Naive thymus-derived CD4-positive, alpha-beta T cell (primary cell): ENCODE measurements at regions not wholly inside any gene's neighbourhood (a gene's known extent, or its start where the extent isn't known, plus 50 kb on each side); places are given as distances from the start of the nearest gene placed in this dataset.

Experiments used
- ATAC-seq: fragments of 150-1000 bp; cut with Tn5 transposase; 2 replicates; pipeline ENCODE4 v1.10.0; 2021; ENCODE audit warnings: mild to moderate bottlenecking, moderate library complexity
- CTCF ChIA-PET: fragments of 350-600 bp; sonication (Branson Sonifier 250); formaldehyde crosslinking; loops from one replicate; lab custom pipeline; 2021; ENCODE audit warnings: antibody characterized with exemption; lab: Charles Lee
- POLR2A ChIA-PET: fragments of 350-600 bp; sonication (Branson Sonifier 250); formaldehyde crosslinking; loops from one replicate; lab custom pipeline; 2021; ENCODE audit warnings: antibody characterized with exemption, inconsistent platforms; lab: Charles Lee
- DNase-seq, 9 donors: peaks; one replicate each; pipeline versions ENCODE4 v3.0.0 to v3.0.0-alpha.2; 2020 to 2022; ENCODE audit warnings: mixed read lengths in 1 of 9
- H3K27ac ChIP-seq: one replicate; pipeline ENCODE4 v1.7.0; 2013; ENCODE audit warnings: mild to moderate bottlenecking, low read depth, low read length, moderate library complexity
- H3K27me3 ChIP-seq, 2 donors: one replicate each; pipeline ENCODE4 v1.7.0; 2013; ENCODE audit warnings: low read length in 2 of 2, mild to moderate bottlenecking in 2 of 2, moderate library complexity in 2 of 2; ENCODE audit not compliant: control insufficient read depth in 2 of 2, insufficient read depth in 2 of 2
- H3K36me3 ChIP-seq, 3 experiments: 1 replicate in 2 of 3; 2 replicates in 1 of 3; pipeline ENCODE4 v1.7.0; 2013; ENCODE audit warnings: low read length in 3 of 3, mild to moderate bottlenecking in 3 of 3, moderate library complexity in 1 of 3; ENCODE audit not compliant: insufficient read depth in 3 of 3, control insufficient read depth in 2 of 3
- H3K4me1 ChIP-seq, 2 donors: one replicate each; pipeline ENCODE4 v1.7.0; 2013; ENCODE audit warnings: low read length in 2 of 2, mild to moderate bottlenecking in 2 of 2, moderate library complexity in 1 of 2; ENCODE audit not compliant: control insufficient read depth in 2 of 2, insufficient read depth in 2 of 2
- H3K4me3 ChIP-seq: 2 replicates; pipeline ENCODE4 v1.7.0; 2013; ENCODE audit warnings: mild to moderate bottlenecking, low read length
- H3K9me3 ChIP-seq, 3 experiments: 1 replicate in 2 of 3; 2 replicates in 1 of 3; pipeline ENCODE4 v1.7.0; 2013; ENCODE audit warnings: low read length in 3 of 3; ENCODE audit not compliant: control insufficient read depth in 2 of 3
- H3K27ac Mint-ChIP-seq, 9 donors: one replicate each; pipeline ENCODE4 v1.8.0; 2020 to 2022; ENCODE audit warnings: mixed read lengths in 9 of 9, mild to moderate bottlenecking in 8 of 9, moderate library complexity in 5 of 9, inconsistent platforms in 2 of 9
- H3K27me3 Mint-ChIP-seq, 5 donors: one replicate each; pipeline ENCODE4 v1.8.0; 2021 to 2022; ENCODE audit warnings: mixed read lengths in 5 of 5, mild to moderate bottlenecking in 1 of 5
- H3K36me3 Mint-ChIP-seq, 5 donors: one replicate each; pipeline ENCODE4 v1.8.0; 2020 to 2022; ENCODE audit warnings: mixed read lengths in 5 of 5, mild to moderate bottlenecking in 3 of 5, inconsistent platforms in 1 of 5
- H3K4me1 Mint-ChIP-seq, 7 donors: one replicate each; pipeline ENCODE4 v1.8.0; 2020 to 2022; ENCODE audit warnings: mixed read lengths in 7 of 7, mild to moderate bottlenecking in 3 of 7, inconsistent platforms in 1 of 7
- H3K4me3 Mint-ChIP-seq, 10 donors: one replicate each; pipeline ENCODE4 v1.8.0; 2020 to 2022; ENCODE audit warnings: mild to moderate bottlenecking in 10 of 10, mixed read lengths in 10 of 10, moderate library complexity in 6 of 10, inconsistent platforms in 2 of 10
- H3K9me3 Mint-ChIP-seq, 11 donors: one replicate each; pipeline ENCODE4 v1.8.0; 2020 to 2022; ENCODE audit warnings: mixed read lengths in 11 of 11, mild to moderate bottlenecking in 4 of 11, inconsistent platforms in 1 of 11, moderate library complexity in 1 of 11
- intact Hi-C, 2 donors: fragments of 100-400 bp; cut with micrococcal nuclease; formaldehyde crosslinking; loops; one replicate each; pipeline ENCODE4 v1.15.1; 2023

GRCh38 chr20:48419173-48419572 lies 408.6 kb downstream of the PREX1 start:
- POLR2A ChIA-PET = no interaction called here
- intact Hi-C loops = no loop called here
- Mint-ChIP-seq H3K36me3 (no peaks in the 10 kb centered on the region), H3K27ac (no peak overlapping the region), H3K4me3 (no peak overlapping the region), H3K9me3 (no peaks in the 10 kb centered on the region), H3K4me1 (no peaks in the 10 kb centered on the region), H3K27me3 (peaks cover 7 to 25% (median 14%) of the 10 kb centered on the region in 5 donors)
- no peak for DNase-seq
- no peak overlapping the region for H3K27ac ChIP-seq
- no peaks in the 10 kb centered on the region for H3K4me1 ChIP-seq
- no peaks in the 10 kb centered on the region for H3K9me3 ChIP-seq
- no peak for ATAC-seq
- CTCF ChIA-PET = no interaction called here
- no peak overlapping the region for H3K4me3 ChIP-seq
- no peaks in the 10 kb centered on the region for H3K27me3 ChIP-seq
- H3K36me3 ChIP-seq = no peaks in the 10 kb centered on the region

- H3K9me3 ChIP-seq = no peaks in the 10 kb centered on the region
- no peak overlapping the region for H3K4me3 ChIP-seq
- no peaks in the 10 kb centered on the region for H3K4me1 ChIP-seq
- CTCF ChIA-PET = no interaction called here
- no peak for ATAC-seq
- H3K36me3 ChIP-seq = no peaks in the 10 kb centered on the region
- POLR2A ChIA-PET = no interaction called here
- peaks cover 6 to 23% (median 19%) of the 10 kb centered on the region in 5 donors for H3K27me3 Mint-ChIP-seq
- H3K9me3 Mint-ChIP-seq = no peaks in the 10 kb centered on the region
- intact Hi-C loops = no loop called here
- no peaks in the 10 kb centered on the region for H3K4me1 Mint-ChIP-seq
- no peaks in the 10 kb centered on the region for H3K27me3 ChIP-seq
- H3K4me3 Mint-ChIP-seq = no peak overlapping the region
- no peaks in the 10 kb centered on the region for H3K36me3 Mint-ChIP-seq
- no peak for DNase-seq
- H3K27ac Mint-ChIP-seq = no peak overlapping the region
- H3K27ac ChIP-seq = no peak overlapping the region
Observed at GRCh38 chr20:48416002-48416401, 411.8 kb downstream of the PREX1 start.

GRCh38 chr20:48414786-48415185 lies 413.0 kb downstream of the PREX1 start:
- intact Hi-C loops = no loop called here
- CTCF ChIA-PET = no interaction called here
- Histone ChIP-seq H3K4me1 (no peaks in the 10 kb centered on the region), H3K4me3 (no peak overlapping the region), H3K27me3 (no peaks in the 10 kb centered on the region), H3K9me3 (no peaks in the 10 kb centered on the region), H3K27ac (no peak overlapping the region), H3K36me3 (no peaks in the 10 kb centered on the region)
- Mint-ChIP-seq H3K27ac (no peak overlapping the region), H3K36me3 (no peaks in the 10 kb centered on the region), H3K27me3 (peaks cover 10 to 27% (median 18%) of the 10 kb centered on the region in 5 donors), H3K4me3 (no peak overlapping the region), H3K4me1 (no peaks in the 10 kb centered on the region), H3K9me3 (peaks cover 0 to 2% (median 0%) of the 10 kb centered on the region in 11 donors)
- ATAC-seq (no peak), DNase-seq (no peak)
- POLR2A ChIA-PET = no interaction called here

- no peaks in the 10 kb centered on the region for H3K4me1 ChIP-seq
- no peaks in the 10 kb centered on the region for H3K36me3 Mint-ChIP-seq
- no peak overlapping the region for H3K27ac Mint-ChIP-seq
- intact Hi-C loops = no loop called here
- peaks cover 0 to 2% (median 0%) of the 10 kb centered on the region in 11 donors for H3K9me3 Mint-ChIP-seq
- no peak overlapping the region for H3K4me3 ChIP-seq
- H3K36me3 ChIP-seq = no peaks in the 10 kb centered on the region
- no peaks in the 10 kb centered on the region for H3K4me1 Mint-ChIP-seq
- no peak overlapping the region for H3K4me3 Mint-ChIP-seq
- H3K27me3 ChIP-seq = no peaks in the 10 kb centered on the region
- no peak overlapping the region for H3K27ac ChIP-seq
- ChIA-PET POLR2A (no interaction called here), CTCF (no interaction called here)
- ATAC-seq = no peak
- no peaks in the 10 kb centered on the region for H3K9me3 ChIP-seq
- DNase-seq = no peak
- H3K27me3 Mint-ChIP-seq = peaks cover 13 to 32% (median 18%) of the 10 kb centered on the region in 5 donors
Observed at GRCh38 chr20:48411919-48412522, 415.8 kb downstream of the PREX1 start.

GRCh38 chr20:48411245-48411644 lies 416.6 kb downstream of the PREX1 start:
- Histone ChIP-seq H3K27ac (no peak overlapping the region), H3K27me3 (no peaks in the 10 kb centered on the region), H3K4me1 (no peaks in the 10 kb centered on the region), H3K4me3 (no peak overlapping the region), H3K36me3 (no peaks in the 10 kb centered on the region), H3K9me3 (no peaks in the 10 kb centered on the region)
- Mint-ChIP-seq H3K36me3 (no peaks in the 10 kb centered on the region), H3K9me3 (peaks cover 0 to 2% (median 0%) of the 10 kb centered on the region in 11 donors), H3K4me1 (no peaks in the 10 kb centered on the region), H3K27ac (no peak overlapping the region), H3K4me3 (no peak overlapping the region), H3K27me3 (peaks cover 13 to 32% (median 18%) of the 10 kb centered on the region in 5 donors)
- POLR2A ChIA-PET = no interaction called here
- CTCF ChIA-PET = interaction anchor here (0.8 kb wide), 1 partner anchor 18 kb away, joined by 3 read pairs; no protein-coding TSS in a partner anchor
- intact Hi-C loops = no loop called here
- ATAC-seq = no peak
- no peak for DNase-seq

- Histone ChIP-seq H3K9me3 (no peaks in the 10 kb centered on the region), H3K27me3 (no peaks in the 10 kb centered on the region), H3K4me1 (no peaks in the 10 kb centered on the region), H3K4me3 (no peak overlapping the region), H3K36me3 (no peaks in the 10 kb centered on the region), H3K27ac (no peak overlapping the region)
- DNase-seq (no peak), ATAC-seq (no peak)
- Mint-ChIP-seq H3K27me3 (peaks cover 12 to 40% (median 21%) of the 10 kb centered on the region in 5 donors), H3K36me3 (no peaks in the 10 kb centered on the region), H3K9me3 (peaks cover 0 to 2% (median 0%) of the 10 kb centered on the region in 11 donors), H3K4me3 (no peak overlapping the region), H3K27ac (no peak overlapping the region), H3K4me1 (no peaks in the 10 kb centered on the region)
- intact Hi-C loops = no loop called here
- CTCF ChIA-PET = no interaction called here
- POLR2A ChIA-PET = no interaction called here
Observed at GRCh38 chr20:48409055-48409615, 418.7 kb downstream of the PREX1 start.

GRCh38 chr20:48407710-48408109 lies 420.1 kb downstream of the PREX1 start:
- ChIA-PET CTCF (no interaction called here), POLR2A (no interaction called here)
- no peaks in the 10 kb centered on the region for H3K4me1 ChIP-seq
- Mint-ChIP-seq H3K27ac (no peak overlapping the region), H3K36me3 (no peaks in the 10 kb centered on the region), H3K27me3 (peaks cover 15 to 37% (median 23%) of the 10 kb centered on the region in 5 donors), H3K4me1 (no peaks in the 10 kb centered on the region), H3K9me3 (peaks cover 0 to 2% (median 0%) of the 10 kb centered on the region in 11 donors), H3K4me3 (no peak overlapping the region)
- ATAC-seq = no peak
- H3K27me3 ChIP-seq = no peaks in the 10 kb centered on the region
- no peak overlapping the region for H3K27ac ChIP-seq
- H3K36me3 ChIP-seq = no peaks in the 10 kb centered on the region
- H3K9me3 ChIP-seq = no peaks in the 10 kb centered on the region
- intact Hi-C loops = no loop called here
- no peak for DNase-seq
- no peak overlapping the region for H3K4me3 ChIP-seq
